ENCODE measurements at regions not wholly inside any gene's neighbourhood (a gene's known extent, or its start where the extent isn't known, plus 50 kb on each side); places are given as distances from the start of the nearest gene placed in this dataset.

DNA sequence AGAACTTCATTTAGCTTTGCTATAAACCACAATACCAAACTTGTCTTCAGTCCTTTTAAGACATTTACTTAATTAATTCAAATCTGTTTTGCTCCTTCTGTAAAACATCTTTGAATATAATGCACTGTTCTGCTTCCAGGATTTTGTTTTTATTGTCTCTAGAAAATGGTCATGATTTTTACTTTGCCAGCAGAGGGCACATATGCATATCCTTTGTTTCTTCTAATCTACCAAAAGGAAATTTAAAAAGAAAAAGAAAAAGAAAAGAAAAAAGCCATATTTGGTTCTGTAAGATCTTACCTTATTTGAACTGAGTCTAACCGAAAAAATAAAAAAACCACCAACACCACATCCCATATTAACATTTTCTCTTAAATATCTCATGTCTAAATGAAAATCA, 101.9 kb upstream of the CCSER1 start:
- H3K9ac ChIP-seq (ENCODE audit: low read length): no peak overlapping the region
- TF ChIP-seq, protein P1, sequence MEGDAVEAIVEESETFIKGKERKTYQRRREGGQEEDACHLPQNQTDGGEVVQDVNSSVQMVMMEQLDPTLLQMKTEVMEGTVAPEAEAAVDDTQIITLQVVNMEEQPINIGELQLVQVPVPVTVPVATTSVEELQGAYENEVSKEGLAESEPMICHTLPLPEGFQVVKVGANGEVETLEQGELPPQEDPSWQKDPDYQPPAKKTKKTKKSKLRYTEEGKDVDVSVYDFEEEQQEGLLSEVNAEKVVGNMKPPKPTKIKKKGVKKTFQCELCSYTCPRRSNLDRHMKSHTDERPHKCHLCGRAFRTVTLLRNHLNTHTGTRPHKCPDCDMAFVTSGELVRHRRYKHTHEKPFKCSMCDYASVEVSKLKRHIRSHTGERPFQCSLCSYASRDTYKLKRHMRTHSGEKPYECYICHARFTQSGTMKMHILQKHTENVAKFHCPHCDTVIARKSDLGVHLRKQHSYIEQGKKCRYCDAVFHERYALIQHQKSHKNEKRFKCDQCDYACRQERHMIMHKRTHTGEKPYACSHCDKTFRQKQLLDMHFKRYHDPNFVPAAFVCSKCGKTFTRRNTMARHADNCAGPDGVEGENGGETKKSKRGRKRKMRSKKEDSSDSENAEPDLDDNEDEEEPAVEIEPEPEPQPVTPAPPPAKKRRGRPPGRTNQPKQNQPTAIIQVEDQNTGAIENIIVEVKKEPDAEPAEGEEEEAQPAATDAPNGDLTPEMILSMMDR (IDR thresholded peaks at IDR 0.05; ENCODE audit: insufficient read depth, low read depth, low read length): peak; percentile 28
- TF ChIP-seq EZH2 (IDR thresholded peaks at IDR 0.05; ENCODE audit: insufficient read depth, low read length): no peak
- no peaks in the 10 kb centered on the region for H3K79me2 ChIP-seq (ENCODE audit: insufficient read depth, low read length)
- no peak overlapping the region for H3K4me3 Mint-ChIP-seq (ENCODE audit: unreplicated experiment)
- H3K4me1 Mint-ChIP-seq (ENCODE audit: low read depth, unreplicated experiment): no peaks in the 10 kb centered on the region
- H3K9me3 Mint-ChIP-seq (ENCODE audit: unreplicated experiment): no peaks in the 10 kb centered on the region
- no peaks in the 10 kb centered on the region for H3K36me3 Mint-ChIP-seq (ENCODE audit: low read depth, unreplicated experiment)
- H3K4me3 ChIP-seq (ENCODE audit: insufficient read depth, low read depth, low read length): no peak overlapping the region
- H3K27me3 ChIP-seq (ENCODE audit: insufficient read depth, low read length): no peaks in the 10 kb centered on the region
- no peak overlapping the region for H3K4me2 ChIP-seq (ENCODE audit: low read length)
- no peak overlapping the region for H3K27ac Mint-ChIP-seq (ENCODE audit: unreplicated experiment)
- no peak overlapping the region for H3K27ac ChIP-seq (ENCODE audit: low read depth, low read length)
- H2AFZ ChIP-seq (ENCODE audit: low read depth, low read length): no peak overlapping the region
- no peaks in the 10 kb centered on the region for H3K36me3 ChIP-seq (ENCODE audit: insufficient read depth, low read length)
- no peaks in the 10 kb centered on the region for H3K27me3 Mint-ChIP-seq (ENCODE audit: low read depth, unreplicated experiment)
- no peaks in the 10 kb centered on the region for H4K20me1 ChIP-seq (ENCODE audit: insufficient read depth, low read length)
- DNase-seq (ENCODE audit: low read depth): no peak
- H3K9me3 ChIP-seq (ENCODE audit: insufficient read depth, low read depth, low read length): no peaks in the 10 kb centered on the region
- no peaks in the 10 kb centered on the region for H3K4me1 ChIP-seq (ENCODE audit: insufficient read depth, low read length)
- FAIRE-seq: no peak

DNA sequence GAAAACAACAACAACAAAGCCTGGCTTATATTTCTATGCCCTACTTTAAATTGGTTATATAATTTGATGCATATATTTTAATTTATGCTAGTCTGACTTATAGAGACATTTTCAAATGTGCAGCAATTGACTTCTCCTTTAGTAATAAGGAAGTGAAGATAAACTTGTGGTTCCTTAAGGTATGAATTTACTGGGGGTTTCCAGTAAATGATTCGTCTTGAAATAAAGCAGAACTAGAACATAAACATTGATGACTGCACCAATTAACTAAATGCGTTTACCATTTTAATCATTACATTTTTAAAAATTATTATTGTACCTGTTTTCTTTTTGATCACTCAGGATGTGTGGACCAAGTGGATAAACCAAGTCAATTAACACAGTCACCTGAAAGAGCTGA, 99.6 kb upstream of the CCSER1 start:
- TF ChIP-seq, protein P1 (IDR thresholded peaks at IDR 0.05; ENCODE audit: insufficient read depth, low read depth, low read length): no peak
- TF ChIP-seq EZH2 (IDR thresholded peaks at IDR 0.05; ENCODE audit: insufficient read depth, low read length): no peak
- DNase-seq (ENCODE audit: low read depth): no peak
- Histone ChIP-seq H3K4me2 (ENCODE audit: low read length) (no peak overlapping the region), H3K27ac (ENCODE audit: low read depth, low read length) (no peak overlapping the region), H3K9me3 (ENCODE audit: insufficient read depth, low read depth, low read length) (no peaks in the 10 kb centered on the region), H3K36me3 (ENCODE audit: insufficient read depth, low read length) (no peaks in the 10 kb centered on the region), H2AFZ (ENCODE audit: low read depth, low read length) (no peak overlapping the region), H4K20me1 (ENCODE audit: insufficient read depth, low read length) (no peaks in the 10 kb centered on the region), H3K4me1 (ENCODE audit: insufficient read depth, low read length) (no peaks in the 10 kb centered on the region), H3K79me2 (ENCODE audit: insufficient read depth, low read length) (no peaks in the 10 kb centered on the region), H3K9ac (ENCODE audit: low read length) (no peak overlapping the region), H3K4me3 (ENCODE audit: insufficient read depth, low read depth, low read length) (no peak overlapping the region), H3K27me3 (ENCODE audit: insufficient read depth, low read length) (no peaks in the 10 kb centered on the region)
- Mint-ChIP-seq H3K9me3 (ENCODE audit: unreplicated experiment) (no peaks in the 10 kb centered on the region), H3K4me3 (ENCODE audit: unreplicated experiment) (no peak overlapping the region), H3K4me1 (ENCODE audit: low read depth, unreplicated experiment) (no peaks in the 10 kb centered on the region), H3K36me3 (ENCODE audit: low read depth, unreplicated experiment) (no peaks in the 10 kb centered on the region), H3K27me3 (ENCODE audit: low read depth, unreplicated experiment) (no peaks in the 10 kb centered on the region), H3K27ac (ENCODE audit: unreplicated experiment) (no peak overlapping the region)
- no peak for FAIRE-seq

DNA sequence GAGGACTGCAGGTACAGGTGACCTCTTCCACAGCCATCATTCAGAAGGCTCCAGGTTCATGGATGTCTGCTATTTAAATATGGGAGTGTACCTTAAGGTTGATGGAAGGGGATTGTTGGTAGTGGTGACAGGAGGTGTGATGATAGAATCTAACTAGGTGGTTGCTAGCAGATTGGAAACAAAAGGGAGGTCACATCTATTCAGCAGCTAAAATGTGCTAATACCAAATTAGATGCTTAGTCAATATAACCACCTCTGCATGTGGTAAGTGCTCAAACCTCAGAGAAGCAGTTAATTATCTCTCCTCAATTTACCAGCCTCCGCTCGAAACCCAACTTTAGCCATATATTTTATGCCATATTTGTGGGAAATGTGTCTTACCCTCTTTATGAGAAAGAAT, 98.7 kb upstream of the CCSER1 start:
- no peaks in the 10 kb centered on the region for H3K27me3 ChIP-seq (ENCODE audit: insufficient read depth, low read length)
- H4K20me1 ChIP-seq (ENCODE audit: insufficient read depth, low read length): no peaks in the 10 kb centered on the region
- no peak overlapping the region for H3K4me2 ChIP-seq (ENCODE audit: low read length)
- Mint-ChIP-seq H3K4me1 (ENCODE audit: low read depth, unreplicated experiment) (no peaks in the 10 kb centered on the region), H3K9me3 (ENCODE audit: unreplicated experiment) (no peaks in the 10 kb centered on the region), H3K4me3 (ENCODE audit: unreplicated experiment) (no peak overlapping the region), H3K27me3 (ENCODE audit: low read depth, unreplicated experiment) (no peaks in the 10 kb centered on the region), H3K36me3 (ENCODE audit: low read depth, unreplicated experiment) (no peaks in the 10 kb centered on the region), H3K27ac (ENCODE audit: unreplicated experiment) (no peak overlapping the region)
- H3K79me2 ChIP-seq (ENCODE audit: insufficient read depth, low read length): no peaks in the 10 kb centered on the region
- no peak overlapping the region for H3K4me3 ChIP-seq (ENCODE audit: insufficient read depth, low read depth, low read length)
- no peaks in the 10 kb centered on the region for H3K36me3 ChIP-seq (ENCODE audit: insufficient read depth, low read length)
- no peak overlapping the region for H3K27ac ChIP-seq (ENCODE audit: low read depth, low read length)
- no peak overlapping the region for H2AFZ ChIP-seq (ENCODE audit: low read depth, low read length)
- no peak overlapping the region for H3K9ac ChIP-seq (ENCODE audit: low read length)
- H3K4me1 ChIP-seq (ENCODE audit: insufficient read depth, low read length): no peaks in the 10 kb centered on the region
- FAIRE-seq (no peak), DNase-seq (ENCODE audit: low read depth) (no peak)
- no peaks in the 10 kb centered on the region for H3K9me3 ChIP-seq (ENCODE audit: insufficient read depth, low read depth, low read length)
- TF ChIP-seq, protein P1 (IDR thresholded peaks at IDR 0.05; ENCODE audit: insufficient read depth, low read depth, low read length): no peak
- no peak for TF ChIP-seq EZH2 (IDR thresholded peaks at IDR 0.05; ENCODE audit: insufficient read depth, low read length)

All from astrocyte (in vitro differentiated cells and primary cell).